Activated T-cell treated with anti-CD3 and anti-CD28 coated beads, Interleukin-2, amount 50 U/mL, for 72 hours (primary cell): ENCODE measurements at regions not wholly inside any gene's neighbourhood (a gene's known extent, or its start where the extent isn't known, plus 50 kb on each side); places are given as distances from the start of the nearest gene placed in this dataset.

Source experiments
- ATAC-seq, 2 donors: fragments of 150-1000 bp; cut with Tn5 transposase; replicated peaks in 1 of 2; 2 replicates each; pipeline ENCODE4 v1.10.0; 2021; ENCODE audit warnings: moderate library complexity in 2 of 2, mild to moderate bottlenecking in 1 of 2
- DNase-seq, 2 donors: peaks; one replicate each; pipeline ENCODE4 v3.0.0; 2021 to 2022; ENCODE audit warnings: mixed read lengths in 1 of 2
- H3K27ac Mint-ChIP-seq: one replicate; pipeline ENCODE4 v1.8.0; 2022; ENCODE audit warnings: mild to moderate bottlenecking, moderate library complexity, mixed read lengths
- H3K27me3 Mint-ChIP-seq: one replicate; pipeline ENCODE4 v1.8.0; 2022; ENCODE audit warnings: low read depth, mixed read lengths
- H3K36me3 Mint-ChIP-seq, 2 donors: one replicate each; pipeline ENCODE4 v1.8.0; 2022; ENCODE audit warnings: mixed read lengths in 2 of 2, mild to moderate bottlenecking in 1 of 2; ENCODE audit not compliant: insufficient read depth in 2 of 2
- H3K4me1 Mint-ChIP-seq: one replicate; pipeline ENCODE4 v1.8.0; 2022; ENCODE audit warnings: low read depth, mixed read lengths
- H3K4me3 Mint-ChIP-seq, 2 donors: one replicate each; pipeline ENCODE4 v1.8.0; 2022; ENCODE audit warnings: mild to moderate bottlenecking in 2 of 2, mixed read lengths in 2 of 2, moderate library complexity in 2 of 2
- H3K9me3 Mint-ChIP-seq, 2 donors: one replicate each; pipeline ENCODE4 v1.8.0; 2022; ENCODE audit warnings: mixed read lengths in 2 of 2

- Mint-ChIP-seq H3K4me3 (no peak overlapping the region), H3K9me3 (peaks cover 2 to 11% of the 10 kb centered on the region in 2 donors), H3K4me1 (no peaks in the 10 kb centered on the region), H3K27me3 (no peaks in the 10 kb centered on the region), H3K27ac (no peak overlapping the region), H3K36me3 (no peaks in the 10 kb centered on the region)
- ATAC-seq (no peak), DNase-seq (no peak)
Observed at GRCh38 chr13:34137200-34137599, 319.3 kb downstream of the RFC3 start.

DNA sequence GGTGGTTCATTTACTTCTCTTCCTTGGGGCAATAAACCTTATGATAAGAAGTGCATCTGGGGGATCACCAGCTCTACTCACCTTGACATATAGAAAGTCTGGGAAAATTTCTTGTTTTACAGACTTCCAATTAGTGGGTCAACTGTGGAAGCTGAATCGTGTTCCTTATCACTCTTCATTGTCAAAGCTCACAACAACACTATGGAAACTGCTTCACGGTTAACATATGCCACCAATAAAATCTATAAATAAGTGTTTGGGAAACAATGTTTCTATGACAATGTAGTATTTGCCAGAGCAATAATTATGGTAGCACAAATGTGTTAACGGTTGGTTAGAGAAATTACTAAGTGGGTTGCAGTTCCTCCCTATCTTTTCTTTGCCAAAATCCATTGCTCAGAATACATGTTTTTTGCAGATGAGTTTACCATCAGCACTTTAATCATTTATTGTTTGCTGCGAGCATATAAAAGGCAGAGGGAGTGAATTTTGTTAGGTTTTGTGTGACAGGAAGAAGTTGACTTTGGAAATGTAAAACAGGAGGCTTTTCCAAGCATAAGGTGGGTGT, 321.8 kb downstream of the RFC3 start:
- Mint-ChIP-seq H3K4me1 (no peaks in the 10 kb centered on the region), H3K27me3 (no peaks in the 10 kb centered on the region), H3K4me3 (no peak overlapping the region), H3K27ac (no peak overlapping the region), H3K36me3 (no peaks in the 10 kb centered on the region), H3K9me3 (peaks cover 2 to 11% of the 10 kb centered on the region in 2 donors)
- DNase-seq (no peak), ATAC-seq (no peak)

GRCh38 chr13:34143637-34144036, 325.7 kb downstream of the RFC3 start:
- ATAC-seq = no peak
- no peaks in the 10 kb centered on the region for H3K36me3 Mint-ChIP-seq
- DNase-seq = no peak
- peaks cover 2 to 11% of the 10 kb centered on the region in 2 donors for H3K9me3 Mint-ChIP-seq
- H3K4me3 Mint-ChIP-seq = no peak overlapping the region
- no peaks in the 10 kb centered on the region for H3K4me1 Mint-ChIP-seq
- no peak overlapping the region for H3K27ac Mint-ChIP-seq
- H3K27me3 Mint-ChIP-seq = no peaks in the 10 kb centered on the region

DNA sequence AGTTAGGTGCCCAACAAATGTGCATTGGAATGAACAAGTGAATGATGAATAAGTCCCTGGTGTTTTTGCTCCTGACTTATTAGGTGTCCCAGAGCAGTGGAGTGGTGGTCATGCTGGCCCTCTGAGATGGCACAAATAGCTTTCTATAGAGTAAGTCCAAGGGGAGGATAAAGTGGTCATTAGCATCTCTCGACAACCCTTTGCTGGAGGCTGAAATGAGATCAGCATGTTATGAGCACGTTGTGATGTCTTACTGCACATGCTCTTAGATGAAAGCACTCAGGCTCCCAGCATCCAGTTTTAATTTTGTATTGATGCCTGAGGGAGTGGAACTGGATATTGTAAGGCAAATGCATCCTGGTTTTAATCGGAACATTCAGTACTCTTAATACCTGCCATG, 326.2 kb downstream of the RFC3 start:
- no peak overlapping the region for H3K4me3 Mint-ChIP-seq
- H3K4me1 Mint-ChIP-seq = no peaks in the 10 kb centered on the region
- H3K36me3 Mint-ChIP-seq = no peaks in the 10 kb centered on the region
- DNase-seq (no peak), ATAC-seq (no peak)
- H3K9me3 Mint-ChIP-seq = peaks cover 2 to 10% of the 10 kb centered on the region in 2 donors
- H3K27me3 Mint-ChIP-seq = no peaks in the 10 kb centered on the region
- no peak overlapping the region for H3K27ac Mint-ChIP-seq

DNA sequence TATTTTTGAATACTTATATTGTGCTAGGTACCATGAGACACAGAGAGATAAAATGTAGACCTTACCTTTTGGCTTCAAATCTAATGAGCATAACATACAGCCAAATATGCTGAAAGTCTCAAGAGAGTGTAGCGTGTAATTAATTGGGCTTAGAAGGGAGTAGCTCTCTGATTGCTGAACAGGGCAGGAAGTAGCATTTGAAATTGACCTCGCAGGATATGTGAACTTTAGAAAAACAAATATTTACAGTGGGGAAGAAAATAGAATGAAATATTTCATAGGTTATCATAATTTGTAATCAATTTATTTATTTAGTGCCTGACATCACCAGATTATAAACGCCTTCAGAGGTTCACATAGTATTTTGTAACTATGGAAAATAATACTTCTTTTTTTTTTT, 327.1 kb downstream of the RFC3 start:
- H3K4me3 Mint-ChIP-seq = no peak overlapping the region
- ATAC-seq = no peak
- no peaks in the 10 kb centered on the region for H3K27me3 Mint-ChIP-seq
- H3K9me3 Mint-ChIP-seq = peaks cover 1 to 5% of the 10 kb centered on the region in 2 donors
- DNase-seq = no peak
- no peak overlapping the region for H3K27ac Mint-ChIP-seq
- H3K36me3 Mint-ChIP-seq = no peaks in the 10 kb centered on the region
- H3K4me1 Mint-ChIP-seq = no peaks in the 10 kb centered on the region

DNA sequence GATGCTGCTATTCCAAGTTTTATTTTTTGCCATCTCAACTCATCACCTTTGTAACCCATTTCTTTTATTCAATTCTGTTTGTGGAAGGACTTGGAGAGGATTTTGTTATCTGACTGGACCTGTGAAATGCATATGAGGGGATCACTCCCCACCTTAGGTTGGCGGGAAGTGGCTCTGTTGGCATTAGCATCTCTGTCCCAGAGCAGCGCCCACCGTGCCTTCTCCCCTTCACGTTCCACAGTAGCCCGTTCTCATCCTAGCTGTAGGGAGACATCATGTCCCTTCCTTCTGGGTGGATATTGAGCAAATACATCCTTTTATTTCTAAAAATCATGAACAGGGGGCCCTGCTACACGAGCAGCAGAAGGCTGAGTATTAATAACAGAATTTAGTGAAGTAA, 330.4 kb downstream of the RFC3 start:
- DNase-seq (no peak), ATAC-seq (no peak)
- Mint-ChIP-seq H3K27me3 (peaks cover 11% of the 10 kb centered on the region), H3K27ac (no peak overlapping the region), H3K36me3 (no peaks in the 10 kb centered on the region), H3K4me1 (no peaks in the 10 kb centered on the region), H3K4me3 (no peak overlapping the region), H3K9me3 (peaks cover 0 to 4% of the 10 kb centered on the region in 2 donors)

DNA sequence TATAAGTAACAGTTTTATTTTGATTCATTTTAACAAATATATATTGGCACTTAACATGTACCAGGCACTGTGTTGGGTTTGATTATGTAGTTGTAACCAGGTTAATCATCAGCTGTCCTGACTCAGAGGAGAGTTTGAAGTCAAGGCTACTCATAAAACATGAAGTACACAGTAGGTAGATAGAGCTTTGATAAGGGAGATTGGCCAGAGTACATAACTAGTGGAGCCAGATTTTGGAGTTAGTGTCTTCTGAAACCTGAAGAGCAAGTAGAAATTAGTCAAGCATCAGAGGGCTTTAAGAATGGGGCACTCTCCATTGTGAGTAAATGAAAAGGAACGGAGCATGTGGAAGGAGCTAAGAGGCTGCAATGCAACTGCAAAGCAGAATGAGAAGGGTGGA, 333.9 kb downstream of the RFC3 start:
- DNase-seq (no peak), ATAC-seq (no peak)
- peaks cover 0 to 2% of the 10 kb centered on the region in 2 donors for H3K9me3 Mint-ChIP-seq
- no peaks in the 10 kb centered on the region for H3K36me3 Mint-ChIP-seq
- peaks cover 22% of the 10 kb centered on the region for H3K27me3 Mint-ChIP-seq
- H3K27ac Mint-ChIP-seq = no peak overlapping the region
- H3K4me1 Mint-ChIP-seq = peaks cover 14% of the 10 kb centered on the region
- no peak overlapping the region for H3K4me3 Mint-ChIP-seq

- Mint-ChIP-seq H3K27me3 (peaks cover 27% of the 10 kb centered on the region), H3K4me3 (no peak overlapping the region)
Observed at GRCh38 chr13:34152409-34152808, 334.5 kb downstream of the RFC3 start.

DNA sequence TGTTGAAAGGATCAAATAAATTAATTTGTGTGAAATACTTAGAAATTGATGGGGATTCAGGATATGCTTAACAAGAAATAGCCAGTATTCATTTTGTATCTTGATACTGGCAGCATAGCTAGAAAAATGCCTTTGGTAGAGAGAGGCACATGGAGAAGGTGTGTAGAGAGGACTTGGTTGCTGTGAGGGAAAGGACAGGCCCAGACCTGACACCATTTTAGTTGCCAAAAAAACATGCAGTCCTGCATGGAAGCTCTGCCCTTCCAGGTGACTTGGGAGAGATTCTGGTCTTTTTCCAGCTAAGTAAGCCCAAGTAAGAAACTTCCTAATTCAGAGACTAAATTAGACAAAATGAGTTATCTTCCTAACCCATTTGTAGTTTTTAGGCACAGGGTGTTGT, 335.0 kb downstream of the RFC3 start:
- ATAC-seq = no peak
- H3K4me3 Mint-ChIP-seq = no peak overlapping the region
- H3K9me3 Mint-ChIP-seq = peaks cover 0 to 2% of the 10 kb centered on the region in 2 donors
- H3K27ac Mint-ChIP-seq = no peak overlapping the region
- no peak for DNase-seq
- peaks cover 20% of the 10 kb centered on the region for H3K4me1 Mint-ChIP-seq
- peaks cover 0 to 2% of the 10 kb centered on the region in 2 donors for H3K36me3 Mint-ChIP-seq
- H3K27me3 Mint-ChIP-seq = peaks cover 33% of the 10 kb centered on the region

More at GRCh38 chr13:34152409-34152808, 334.5 kb downstream of the RFC3 start:
- Mint-ChIP-seq H3K36me3 (peaks cover 0 to 2% of the 10 kb centered on the region in 2 donors), H3K9me3 (peaks cover 0 to 2% of the 10 kb centered on the region in 2 donors), H3K4me1 (peaks cover 19% of the 10 kb centered on the region), H3K27ac (no peak overlapping the region)
- DNase-seq (no peak), ATAC-seq (no peak)

GRCh38 chr13:34153428-34154180, 335.7 kb downstream of the RFC3 start:
- Mint-ChIP-seq H3K4me1 (peaks cover 20% of the 10 kb centered on the region), H3K4me3 (no peak overlapping the region), H3K27ac (no peak overlapping the region), H3K27me3 (peaks cover 39% of the 10 kb centered on the region), H3K36me3 (peaks cover 0 to 2% of the 10 kb centered on the region in 2 donors), H3K9me3 (peaks cover 0 to 2% of the 10 kb centered on the region in 2 donors)
- DNase-seq (no peak), ATAC-seq (no peak)

DNA sequence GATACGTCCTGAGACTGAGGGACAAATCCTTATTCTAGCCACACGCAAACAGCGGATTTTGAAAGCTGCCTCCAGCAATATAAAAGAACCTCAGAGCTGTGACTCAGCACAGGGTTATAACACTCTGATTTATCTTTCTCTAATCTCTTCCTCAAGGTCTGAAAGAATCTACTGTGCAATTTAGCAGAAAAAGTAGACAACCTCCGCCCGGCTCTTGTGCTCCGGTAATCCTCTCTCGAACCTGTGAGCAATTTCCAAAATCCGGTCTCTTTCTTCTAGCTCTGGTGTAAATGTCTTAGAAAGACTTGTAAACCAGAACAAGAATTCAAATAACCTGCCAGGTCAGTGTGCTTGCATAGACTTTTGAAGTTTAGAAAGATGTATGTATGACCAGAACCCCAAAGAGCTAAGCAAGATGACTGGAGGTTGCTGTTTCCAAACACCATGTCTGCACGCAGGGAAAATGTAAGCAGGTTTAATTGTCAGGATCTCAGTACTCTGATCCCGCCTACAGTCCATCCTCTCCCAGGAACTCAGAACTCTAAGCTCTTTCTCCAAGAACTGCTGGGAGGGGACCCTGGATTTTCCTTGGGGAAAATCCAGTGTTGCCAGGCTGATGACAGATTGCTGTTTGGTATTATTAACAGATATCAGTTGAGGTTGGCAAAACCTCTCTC, 338.1 kb downstream of the RFC3 start:
- Mint-ChIP-seq H3K27me3 (peaks cover 51% of the 10 kb centered on the region), H3K27ac (peak overlapping the region; percentile 96), H3K9me3 (peaks cover 0 to 4% of the 10 kb centered on the region in 2 donors), H3K4me1 (peaks cover 20% of the 10 kb centered on the region), H3K36me3 (peaks cover 2 to 3% of the 10 kb centered on the region in 2 donors), H3K4me3 (peak overlapping the region; percentile 64 to 87)
- no peak for DNase-seq
- peak in 1 of 2 donors; percentile 18 for ATAC-seq

DNA sequence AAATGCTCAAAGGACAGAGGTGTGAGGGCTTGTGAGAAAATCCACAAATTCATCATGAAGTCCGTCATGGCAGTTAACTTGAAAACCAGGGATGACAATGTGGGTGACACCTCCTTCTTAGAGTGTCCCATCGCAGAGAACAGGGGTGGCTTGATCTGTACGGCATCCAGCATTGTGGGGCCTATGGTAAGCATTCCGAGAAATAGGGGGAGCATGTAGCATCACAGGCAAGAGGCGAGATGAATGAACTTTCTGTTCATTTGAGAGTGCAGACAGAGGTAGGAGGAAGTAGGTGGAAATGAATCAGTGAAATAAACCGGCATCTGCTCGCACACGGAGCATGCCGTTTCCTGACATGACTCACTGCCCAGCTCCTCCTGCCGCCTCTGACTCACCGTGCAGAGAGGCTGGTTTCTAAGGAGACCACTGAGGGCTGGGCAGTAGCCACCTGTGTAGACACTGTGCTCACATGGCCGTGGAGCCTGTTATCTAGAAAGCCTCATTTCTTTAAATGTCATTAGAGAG, 339.0 kb downstream of the RFC3 start:
- DNase-seq (peak; percentile 65 to 74), ATAC-seq (peak; percentile 94 to 98)
- Mint-ChIP-seq H3K36me3 (peaks cover 2 to 3% of the 10 kb centered on the region in 2 donors), H3K27ac (peak overlapping the region; percentile 96), H3K4me3 (peak overlapping the region; percentile 64 to 87), H3K27me3 (peaks cover 45% of the 10 kb centered on the region), H3K4me1 (peaks cover 20% of the 10 kb centered on the region), H3K9me3 (peaks cover 0 to 3% of the 10 kb centered on the region in 2 donors)

- Mint-ChIP-seq H3K4me1 (peaks cover 20% of the 10 kb centered on the region), H3K4me3 (no peak overlapping the region)
Observed at GRCh38 chr13:34159946-34160345, 342.0 kb downstream of the RFC3 start.

More at GRCh38 chr13:34159946-34160345, 342.0 kb downstream of the RFC3 start:
- no peak overlapping the region for H3K27ac Mint-ChIP-seq
- DNase-seq = no peak
- peaks cover 2 to 3% of the 10 kb centered on the region in 2 donors for H3K36me3 Mint-ChIP-seq
- peaks cover 0 to 3% of the 10 kb centered on the region in 2 donors for H3K9me3 Mint-ChIP-seq
- no peak for ATAC-seq
- peaks cover 41% of the 10 kb centered on the region for H3K27me3 Mint-ChIP-seq
